Stimulated activated CD4-positive, alpha-beta T cell treated with anti-CD3 and anti-CD28 coated beads, Interleukin-15, amount 100 ng/mL, for 1 hour (primary cell): ENCODE measurements at regions not wholly inside any gene's neighbourhood (a gene's known extent, or its start where the extent isn't known, plus 50 kb on each side); places are given as distances from the start of the nearest gene placed in this dataset.

Source experiments
- DNase-seq, 2 donors: peaks; one replicate each; pipeline ENCODE4 v3.0.0-alpha.2; 2020; ENCODE audit warnings: low read depth in 1 of 2, low spot score in 1 of 2

DNA sequence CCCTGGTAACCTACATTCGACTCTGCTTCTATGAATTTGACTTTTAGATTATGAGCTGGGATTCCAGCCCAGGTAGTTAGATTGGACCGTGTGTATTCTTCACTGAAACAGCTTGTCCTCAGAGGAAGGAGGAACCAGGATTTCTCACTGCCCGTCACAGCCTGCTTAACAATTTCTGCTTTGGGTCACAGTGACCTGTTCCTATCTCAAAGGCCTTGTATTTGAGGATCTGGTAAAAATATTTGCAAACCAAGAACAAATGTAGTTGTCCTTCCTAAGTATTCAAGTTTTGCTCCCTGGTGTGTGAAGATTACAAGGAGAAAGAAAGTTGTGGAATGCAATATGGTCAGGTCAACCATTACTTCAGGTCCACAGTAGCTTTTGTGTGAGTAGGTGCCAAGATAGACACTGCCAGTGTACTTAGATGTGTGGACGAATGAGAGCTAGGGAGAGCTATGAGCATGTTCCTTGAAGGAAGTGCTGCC, 55.1 kb downstream of the KIF4B start:
- DNase-seq: no peak

DNA sequence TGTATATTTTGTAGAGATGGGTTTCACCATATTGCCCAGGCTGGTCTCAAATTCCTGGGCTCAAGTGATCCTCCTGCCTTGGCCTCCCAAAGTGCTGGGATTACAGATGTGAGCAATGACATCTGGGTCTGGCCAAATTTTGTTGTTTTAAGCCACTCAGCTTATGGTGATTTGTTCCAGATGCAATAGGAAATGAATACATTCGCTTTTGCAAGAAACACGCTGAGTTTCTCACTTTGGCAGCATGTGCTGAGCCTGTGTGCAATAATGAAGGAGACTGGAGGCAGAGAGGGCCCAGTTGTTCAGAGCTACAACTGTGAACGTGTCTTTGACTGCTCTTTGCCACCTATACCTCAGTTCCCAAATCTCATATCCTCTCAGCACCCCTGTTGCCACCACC, 56.4 kb downstream of the KIF4B start:
- no peak for DNase-seq

DNA sequence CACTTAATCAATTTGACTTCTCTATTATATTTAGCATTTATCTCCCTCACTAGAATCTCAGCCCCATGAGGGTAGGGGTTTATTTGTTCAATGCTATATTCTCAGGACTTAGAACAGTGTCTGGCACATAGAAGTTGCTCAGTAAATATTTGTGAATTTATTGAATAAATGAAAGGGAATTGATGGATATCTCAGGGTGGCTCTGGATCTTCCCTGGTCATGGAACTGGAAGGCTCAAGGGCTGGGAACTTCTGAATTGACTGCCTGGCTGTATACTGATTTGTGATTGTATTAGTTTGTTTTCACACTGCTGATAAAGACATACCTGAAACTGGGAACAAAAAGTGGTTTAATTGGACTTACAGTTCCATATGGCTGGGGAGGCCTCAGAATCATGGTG, 57.2 kb downstream of the KIF4B start:
- DNase-seq: no peak

DNA sequence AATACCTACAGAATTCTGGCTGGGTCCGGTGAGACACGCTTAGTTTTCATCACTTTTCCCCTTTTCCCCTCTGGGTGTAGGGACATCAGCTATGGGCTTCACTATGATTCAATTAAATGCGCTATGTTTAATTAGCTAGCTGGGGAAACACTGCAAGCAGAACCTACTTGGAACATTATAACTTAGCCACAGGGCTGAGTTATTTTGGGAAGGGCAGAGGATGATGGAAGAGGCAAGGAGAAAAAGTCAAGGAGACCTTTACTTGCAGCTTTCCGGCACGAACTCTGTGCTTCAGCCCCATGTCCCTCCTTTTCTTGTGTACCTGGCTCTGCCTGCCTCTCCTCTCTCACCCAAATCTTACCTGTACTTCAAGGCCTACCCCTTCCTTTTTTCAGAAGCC, 62.8 kb downstream of the KIF4B start:
- DNase-seq: no peak

DNA sequence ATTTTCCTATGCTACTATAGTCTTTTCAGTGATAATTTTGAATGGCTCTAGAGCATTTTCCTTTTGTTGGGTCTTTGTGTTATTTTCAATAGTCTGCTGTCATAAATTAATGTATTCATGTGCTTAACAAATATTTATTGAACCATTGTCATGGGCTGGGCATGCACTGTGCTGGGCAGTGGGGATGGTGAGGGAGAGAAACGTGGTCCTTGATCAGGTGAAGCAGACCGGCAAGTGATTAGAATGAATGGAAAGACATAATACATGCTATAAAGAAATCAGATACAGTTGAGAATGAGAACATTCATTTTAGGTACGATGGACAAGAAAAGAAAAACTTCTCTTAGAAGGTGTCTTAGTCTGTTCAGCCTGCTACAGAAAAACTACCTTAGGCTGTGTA, 66.1 kb downstream of the KIF4B start:
- no peak for DNase-seq

DNA sequence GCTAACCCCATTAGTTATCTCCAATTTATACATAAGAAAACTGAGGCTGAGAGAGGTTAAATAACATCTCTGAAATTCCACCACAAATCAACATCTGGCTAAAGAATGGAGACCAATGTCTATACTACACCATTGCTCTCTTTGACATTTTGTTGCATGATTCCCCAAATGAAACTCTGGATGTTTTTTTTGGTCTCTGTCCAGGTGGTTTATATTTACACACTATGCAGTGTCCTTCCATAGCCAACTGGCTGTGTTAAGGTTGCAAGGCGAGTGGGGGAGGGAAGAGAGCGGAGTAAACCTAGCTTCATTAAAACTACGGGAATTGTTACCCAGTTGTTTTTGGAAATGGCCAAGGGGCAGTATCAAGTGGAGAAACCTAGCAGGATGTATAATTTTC, 67.2 kb downstream of the KIF4B start:
- DNase-seq: no peak

DNA sequence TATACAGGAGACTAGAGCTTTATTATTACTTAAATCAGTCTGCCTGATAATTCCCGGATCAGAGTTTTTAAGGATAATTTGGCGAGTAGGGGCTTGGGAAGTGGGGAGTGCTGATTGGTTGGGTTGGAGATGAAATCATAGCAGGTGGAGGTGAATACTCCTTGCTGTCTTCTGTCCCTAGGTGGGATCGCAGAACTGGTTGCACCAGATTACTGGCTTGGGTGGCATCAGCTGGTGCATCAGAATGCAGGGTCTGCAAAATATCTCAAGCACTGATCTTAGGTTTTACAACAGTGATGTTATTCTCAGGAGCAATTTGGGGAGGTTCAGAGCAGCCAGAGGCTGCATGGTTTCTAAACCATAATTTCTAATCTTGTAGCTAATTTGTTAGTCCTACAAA, 68.1 kb downstream of the KIF4B start:
- DNase-seq: no peak

DNA sequence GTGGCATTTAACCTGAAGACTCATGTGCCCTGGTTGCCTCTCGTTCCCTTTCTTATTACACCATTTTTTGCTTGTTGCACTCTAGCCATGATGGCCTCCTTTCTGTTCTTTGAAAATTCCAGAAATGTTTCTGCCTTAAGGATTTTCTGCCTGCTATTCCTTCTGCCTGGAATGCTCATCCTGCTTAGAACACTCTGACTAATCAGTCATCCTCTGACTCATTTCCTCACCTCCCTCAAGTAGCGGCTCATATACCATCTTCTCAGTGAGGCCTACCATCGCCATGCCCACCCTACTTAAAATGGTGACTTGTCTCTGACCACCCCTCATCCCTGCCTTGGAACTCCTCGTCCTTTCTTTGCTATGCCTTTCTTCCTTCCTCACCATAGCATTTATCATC, 68.8 kb downstream of the KIF4B start:
- DNase-seq: no peak

DNA sequence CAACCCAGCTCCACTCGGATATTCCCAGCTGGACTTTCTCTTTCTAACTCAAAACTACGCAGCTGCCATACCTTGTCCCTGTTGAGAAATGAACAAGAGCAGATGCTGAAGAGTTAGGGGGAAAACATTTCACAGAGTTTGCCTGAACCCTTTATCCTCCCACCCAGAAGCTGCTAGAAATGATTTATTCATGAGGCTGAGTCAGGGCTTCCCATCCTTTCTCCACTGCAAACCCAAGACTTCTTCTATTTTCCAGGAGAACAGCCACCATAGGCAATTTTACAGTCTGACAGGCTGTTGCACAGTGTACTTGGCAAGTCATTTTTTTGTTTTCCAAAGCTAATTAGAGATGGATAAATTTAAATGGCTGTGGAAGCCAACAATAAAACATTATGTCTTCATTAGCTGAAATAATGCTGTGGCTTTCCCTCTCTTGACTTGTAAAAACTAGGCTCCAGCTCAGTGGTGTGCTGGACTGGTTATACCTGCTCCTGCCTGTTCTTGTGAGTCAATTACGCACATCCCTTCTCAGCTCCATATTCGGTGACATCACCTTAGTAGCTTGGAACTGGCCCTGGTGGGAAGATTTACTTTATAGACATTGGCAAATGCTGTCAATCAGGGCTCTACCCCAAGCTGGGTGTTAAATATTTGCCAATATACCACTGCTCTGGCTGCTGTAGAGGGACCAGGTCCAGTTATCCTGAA, 71.9 kb downstream of the KIF4B start:
- no peak for DNase-seq

DNA sequence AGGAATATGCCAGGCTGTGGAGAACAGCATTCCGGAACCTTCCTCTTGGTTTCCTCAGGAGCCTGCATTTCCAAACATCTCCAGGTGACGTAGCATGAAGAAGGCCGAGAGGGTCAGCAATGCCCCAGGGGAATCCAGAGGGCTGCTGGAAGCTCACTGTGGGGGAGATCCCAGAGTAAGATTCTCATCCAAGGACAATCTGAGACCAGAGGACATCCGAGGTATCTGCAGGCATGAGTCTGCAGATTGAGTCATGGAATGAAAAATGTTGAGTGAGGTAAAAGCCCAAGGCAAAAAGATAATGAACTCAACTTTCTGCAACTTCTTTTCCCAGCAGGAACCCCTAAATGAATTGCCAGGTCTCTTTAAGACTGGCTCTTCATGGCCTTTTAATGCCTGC, 73.5 kb downstream of the KIF4B start:
- DNase-seq: no peak

DNA sequence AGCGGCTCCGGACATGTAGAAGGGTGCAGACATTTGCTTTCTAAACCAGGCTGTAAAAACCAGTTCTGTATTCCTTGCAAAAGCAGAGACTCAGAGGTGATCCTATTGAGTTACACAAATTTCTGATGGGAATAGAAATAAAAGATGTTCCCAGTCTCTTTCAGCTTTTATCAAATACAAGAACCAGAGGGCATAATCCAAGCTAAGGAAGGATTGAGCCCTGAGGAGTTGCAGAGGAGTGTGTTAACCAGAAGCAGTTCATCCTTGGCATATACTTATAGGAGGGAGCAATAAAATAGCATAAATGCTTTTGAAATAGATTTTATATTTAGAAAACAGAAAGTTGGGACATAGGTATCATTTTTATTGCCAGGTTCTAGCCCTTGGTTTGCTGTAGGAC, 75.3 kb downstream of the KIF4B start:
- DNase-seq: no peak

DNA sequence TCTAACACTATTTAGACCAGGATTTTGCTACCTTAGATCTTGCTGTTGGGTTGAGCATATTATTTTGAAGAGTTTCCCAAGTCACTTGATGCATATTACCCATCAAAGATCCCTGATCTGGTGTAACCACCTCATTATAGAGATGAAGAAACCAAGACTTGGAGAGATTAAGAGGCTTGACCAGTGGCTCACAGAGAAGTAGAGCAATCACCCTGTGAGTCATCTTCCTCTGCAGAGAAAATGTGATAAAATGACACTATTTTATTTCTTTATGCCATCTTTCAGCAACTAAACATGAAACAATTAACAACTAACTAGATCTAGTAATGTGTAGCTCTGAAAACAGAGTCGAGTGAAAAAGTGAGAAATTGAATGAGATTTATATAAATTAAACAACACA, 76.1 kb downstream of the KIF4B start:
- DNase-seq: no peak

DNA sequence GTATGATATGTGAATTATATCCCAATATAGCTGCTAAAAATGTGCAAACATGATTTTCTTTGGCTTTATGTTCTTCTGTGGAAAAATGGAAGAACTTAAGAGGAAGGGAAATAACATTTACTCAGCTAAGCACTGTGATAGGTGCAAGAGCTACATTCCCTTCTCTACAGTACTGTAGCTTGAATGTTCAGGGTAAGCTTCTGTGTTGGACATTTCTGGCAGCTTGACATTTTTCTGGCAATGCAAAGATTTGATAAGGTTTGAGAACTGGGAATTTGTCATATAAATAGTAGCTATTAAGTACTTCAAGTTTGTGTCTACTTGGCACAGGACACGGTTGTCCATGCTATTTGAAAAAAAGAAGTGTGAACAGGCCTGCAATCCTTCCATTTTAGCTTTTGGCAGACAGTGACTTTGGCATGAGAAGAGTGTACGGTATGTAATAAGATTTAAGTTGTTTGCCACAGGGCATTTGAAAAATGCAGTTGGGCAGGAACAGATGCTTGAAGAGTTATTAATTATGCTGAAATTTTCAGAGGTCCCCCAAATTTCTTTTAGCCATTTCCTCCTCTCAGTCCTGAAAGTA, 77.6 kb downstream of the KIF4B start:
- DNase-seq: no peak

DNA sequence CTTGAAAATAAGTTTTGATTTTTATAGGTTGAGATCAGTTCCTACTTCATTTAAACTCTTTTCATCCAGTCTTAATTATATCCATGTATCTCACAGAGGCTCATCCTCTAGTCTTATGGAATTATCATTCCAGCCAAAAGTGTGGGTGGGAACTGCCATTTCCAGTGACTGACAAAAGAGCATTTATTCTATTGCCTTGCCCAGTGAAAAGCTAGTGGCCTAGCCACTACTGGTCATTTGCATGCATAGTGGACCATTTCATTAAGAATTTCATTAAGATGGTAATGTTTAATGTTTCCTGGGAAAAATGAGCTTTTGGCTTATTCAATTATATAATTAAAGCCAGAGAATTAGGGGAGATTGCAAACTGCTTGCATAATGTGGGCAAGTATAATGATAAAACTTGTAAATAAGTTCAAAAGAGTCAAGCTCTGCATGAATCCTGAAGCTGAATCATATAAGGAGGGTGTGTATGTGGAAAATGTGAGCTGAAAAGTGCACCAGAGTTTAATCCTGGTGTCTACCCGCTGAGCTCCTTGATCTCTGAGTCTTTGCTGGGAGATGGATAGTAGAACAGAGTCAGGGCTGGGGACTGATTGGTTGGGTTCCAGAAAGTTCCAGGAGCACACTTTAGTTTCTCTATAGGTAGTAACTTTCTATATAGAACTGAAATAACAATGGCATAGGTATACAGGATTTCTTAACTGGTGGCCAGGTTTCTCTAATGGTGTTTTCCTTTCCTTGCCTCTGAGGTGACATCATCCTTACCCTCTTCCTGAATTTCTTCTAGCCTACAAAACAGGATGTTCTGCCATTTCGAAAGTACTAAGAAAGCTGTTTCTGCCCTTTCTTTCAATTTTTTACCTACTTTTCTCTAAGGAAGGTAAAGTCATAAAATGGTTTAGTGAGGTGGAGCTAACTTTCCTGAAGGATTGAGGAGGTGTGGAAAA, 78.5 kb downstream of the KIF4B start:
- DNase-seq: no peak

DNA sequence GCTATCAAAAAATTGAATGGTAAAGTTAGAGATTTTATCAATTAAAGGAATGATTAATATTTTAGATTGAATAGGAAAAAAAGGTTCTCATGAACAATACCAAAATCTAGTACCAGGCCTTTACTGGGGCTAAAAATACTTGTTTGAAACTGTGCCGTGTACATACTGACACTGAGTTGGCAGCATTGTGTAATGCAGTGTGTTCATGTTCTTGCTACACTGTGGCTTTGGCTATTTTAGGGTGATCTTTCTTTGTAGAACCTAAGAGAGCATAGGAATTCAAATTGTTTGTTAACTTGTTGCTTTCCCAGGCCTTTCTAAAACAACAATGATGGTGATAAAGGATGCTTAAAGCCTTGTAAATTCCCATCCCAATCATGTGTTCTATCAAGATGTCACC, 80.9 kb downstream of the KIF4B start:
- no peak for DNase-seq

DNA sequence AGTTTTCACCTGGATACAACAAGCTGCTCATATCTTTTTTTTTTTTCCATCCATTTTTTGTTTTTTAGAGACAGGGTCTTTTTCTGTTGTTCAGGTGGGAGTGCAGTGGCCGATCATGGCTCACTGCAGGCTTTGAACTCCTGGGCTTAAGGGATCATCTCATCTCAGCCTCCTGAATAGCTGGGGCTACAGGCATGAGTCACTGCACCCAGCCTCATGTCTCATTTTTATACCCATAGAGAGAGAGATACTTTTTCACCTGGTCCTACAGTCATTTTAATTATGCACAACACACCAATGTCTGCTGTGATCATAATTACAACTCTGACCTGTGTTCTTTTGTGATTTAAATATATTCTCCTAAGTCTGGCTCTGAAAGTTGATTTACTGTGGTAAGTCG, 84.4 kb downstream of the KIF4B start:
- no peak for DNase-seq

DNA sequence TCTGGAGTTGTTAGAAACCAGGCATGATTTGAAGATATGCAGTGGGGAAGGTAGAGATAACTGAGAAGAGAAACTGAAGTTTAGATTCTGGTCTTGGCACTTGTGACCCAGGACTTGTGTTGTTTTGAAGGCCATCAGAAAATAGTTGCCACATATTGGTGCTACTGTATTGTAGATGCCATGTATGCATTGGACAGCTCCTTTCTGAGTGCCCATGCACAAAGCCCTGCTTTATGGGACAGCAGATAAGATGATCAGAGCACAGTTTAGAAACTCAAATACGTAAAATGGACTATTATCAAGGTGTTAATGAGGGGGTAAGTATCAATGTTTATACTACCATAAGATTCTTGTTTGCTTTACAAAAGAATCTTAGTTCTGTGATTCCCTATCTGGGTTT, 84.9 kb downstream of the KIF4B start:
- DNase-seq: no peak

DNA sequence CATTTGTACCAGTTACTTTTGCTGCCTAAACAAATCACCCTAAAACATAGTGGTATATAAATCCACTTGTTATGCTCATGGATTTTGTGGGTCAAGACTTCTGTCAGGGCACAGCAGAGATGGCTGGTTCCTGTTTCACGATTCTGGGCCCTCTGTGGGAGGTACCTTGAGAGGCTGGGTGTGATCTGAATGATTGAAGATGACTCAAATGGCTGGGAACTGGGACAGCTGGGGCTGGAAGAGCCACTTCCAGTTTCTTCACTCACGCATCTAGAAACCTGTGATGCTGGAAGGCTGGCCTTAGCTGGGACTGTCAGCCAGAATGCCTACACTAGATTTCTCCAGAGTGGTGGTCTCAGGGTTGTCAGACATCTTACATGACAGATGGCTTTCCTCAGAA, 88.1 kb downstream of the KIF4B start:
- DNase-seq: no peak

DNA sequence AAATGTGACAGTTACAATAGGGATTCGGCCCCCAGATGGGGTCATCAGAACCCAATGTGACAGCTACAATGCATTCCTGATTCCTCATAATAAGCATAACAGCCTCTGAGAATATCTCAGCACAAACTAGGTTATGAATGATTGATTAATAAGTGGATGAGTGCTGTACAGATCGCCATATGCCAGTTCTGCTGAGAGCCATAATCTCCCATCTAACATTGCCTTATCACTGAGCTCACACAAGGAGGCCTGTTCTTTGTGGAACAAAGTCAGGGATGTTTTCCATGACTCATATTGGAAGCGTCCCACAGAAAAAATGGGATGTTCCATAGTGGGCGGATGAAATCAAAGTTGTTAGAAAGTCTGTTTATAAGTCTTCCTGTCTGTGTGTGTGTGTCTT, 89.6 kb downstream of the KIF4B start:
- no peak for DNase-seq

DNA sequence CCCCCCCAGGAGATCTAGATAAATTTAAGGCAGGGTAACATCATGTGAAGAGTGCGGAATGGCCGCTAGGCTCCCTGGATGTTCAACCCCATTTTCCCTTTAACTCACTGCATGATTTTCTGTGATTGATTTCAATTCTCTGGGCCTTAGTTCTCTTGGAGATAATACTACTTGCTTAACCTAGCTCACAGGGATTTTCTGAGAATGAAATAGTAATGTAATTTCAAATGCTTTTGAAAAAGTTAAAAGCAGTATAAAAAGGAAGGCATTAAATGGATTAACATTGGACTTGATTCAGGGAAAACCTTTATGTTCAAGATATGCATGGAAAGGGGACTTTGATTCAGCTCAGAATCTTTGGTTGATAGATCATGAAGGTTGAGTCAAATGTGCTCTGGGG, 90.9 kb downstream of the KIF4B start:
- DNase-seq: no peak

DNA sequence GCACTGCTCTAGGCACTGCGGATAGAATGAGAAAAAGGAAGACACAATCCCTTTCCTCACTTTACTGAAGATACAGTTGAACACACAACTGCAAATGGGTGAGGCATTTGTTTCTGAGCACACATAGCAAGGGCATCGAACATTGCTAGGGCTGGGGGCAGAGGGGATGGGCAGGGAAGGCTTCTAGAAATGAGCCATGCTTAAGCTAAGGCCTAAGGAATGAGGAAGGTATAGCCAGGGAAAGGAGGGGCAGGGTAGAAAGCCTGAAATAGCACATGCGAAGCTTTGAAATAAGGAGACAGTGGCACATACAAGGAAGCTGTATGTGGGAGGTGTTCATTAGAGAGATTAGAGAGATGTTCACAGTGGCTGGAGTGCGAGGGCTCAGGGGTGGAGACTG, 92.7 kb downstream of the KIF4B start:
- DNase-seq: no peak

DNA sequence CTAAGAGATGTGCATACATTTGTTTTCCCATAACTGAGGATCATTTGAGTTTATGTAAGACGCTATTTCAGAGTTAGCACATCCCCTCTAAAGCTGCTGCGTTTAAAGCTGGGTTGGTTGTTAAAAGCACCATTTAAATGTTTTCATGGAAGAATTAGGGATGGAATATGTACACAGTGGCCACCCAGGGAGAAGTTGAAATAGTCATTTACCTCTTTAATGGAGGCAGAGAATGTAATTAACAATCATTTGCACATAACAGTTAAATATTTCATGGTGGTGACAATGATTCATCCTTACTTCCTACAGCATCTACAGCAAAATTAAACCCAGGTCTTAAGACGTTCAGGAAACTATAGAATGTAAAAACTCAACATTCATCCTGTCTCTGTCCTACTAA, 100.3 kb downstream of the KIF4B start:
- DNase-seq: no peak
